ENCODE measurements at regions not wholly inside any gene's neighbourhood (a gene's known extent, or its start where the extent isn't known, plus 50 kb on each side); places are given as distances from the start of the nearest gene placed in this dataset.
"Not testable (repeated sequence)": the region's sequence is repeated elsewhere in the genome, so short reads cannot be mapped to it uniquely, and the experiment has no call there.

- Histone ChIP-seq H3K4me1 (no peaks in the 10 kb centered on the region), H3K36me3 (no peaks in the 10 kb centered on the region), H3K4me3 (no peak overlapping the region), H3K9me3 (no peaks in the 10 kb centered on the region), H3K27ac (no peak overlapping the region), H3K27me3 (no peaks in the 10 kb centered on the region)
- no peak for TF ChIP-seq CTCF (IDR thresholded peaks at IDR 0.05)
- intact Hi-C loops (cut with DNase I), result no loop called here
- no peak for DNase-seq (ENCODE audit: extremely low spot score in 2 of 2)
Measured at GRCh38 chr5:28810751-28811136, 1772.4 kb upstream of the CDH9 start.

- DNase-seq (ENCODE audit: extremely low spot score in 2 of 2), result no peak
- intact Hi-C loops (cut with DNase I), result no loop called here
- Histone ChIP-seq H3K9me3 (no peaks in the 10 kb centered on the region), H3K27ac (no peak overlapping the region), H3K4me1 (no peaks in the 10 kb centered on the region), H3K27me3 (no peaks in the 10 kb centered on the region), H3K36me3 (no peaks in the 10 kb centered on the region), H3K4me3 (no peak overlapping the region)
- TF ChIP-seq CTCF (IDR thresholded peaks at IDR 0.05) (no peak), POLR2A (IDR thresholded peaks at IDR 0.05) (no peak), POLR2AphosphoS5 (IDR thresholded peaks at IDR 0.05; ENCODE audit: insufficient read depth in 1 of 2, low read depth in 1 of 2) (no peak)
Measured at GRCh38 chr5:28809811-28810750, 1771.7 kb upstream of the CDH9 start.

GRCh38 chr5:28808967-28809810 is 1770.8 kb upstream of the CDH9 start:
- no peaks in the 10 kb centered on the region for H3K27me3 ChIP-seq
- no peak overlapping the region for H3K4me3 ChIP-seq
- no peak for DNase-seq (ENCODE audit: extremely low spot score in 2 of 2)
- no peaks in the 10 kb centered on the region for H3K9me3 ChIP-seq
- no peaks in the 10 kb centered on the region for H3K36me3 ChIP-seq
- H3K4me1 ChIP-seq, result no peaks in the 10 kb centered on the region
- intact Hi-C loops (cut with DNase I), result no loop called here
- TF ChIP-seq CTCF (IDR thresholded peaks at IDR 0.05) (no peak), POLR2A (IDR thresholded peaks at IDR 0.05) (no peak), POLR2AphosphoS5 (IDR thresholded peaks at IDR 0.05; ENCODE audit: insufficient read depth in 1 of 2, low read depth in 1 of 2) (no peak)
- H3K27ac ChIP-seq, result no peak overlapping the region

GRCh38 chr5:28807195-28807729 is 1768.9 kb upstream of the CDH9 start:
- no peaks in the 10 kb centered on the region for H3K4me1 ChIP-seq
- no peaks in the 10 kb centered on the region for H3K27me3 ChIP-seq
- no peak for DNase-seq (ENCODE audit: extremely low spot score in 2 of 2)
- intact Hi-C loops (cut with DNase I), result no loop called here
- H3K27ac ChIP-seq, result no peak overlapping the region
- H3K9me3 ChIP-seq, result no peaks in the 10 kb centered on the region
- H3K4me3 ChIP-seq, result no peak overlapping the region
- TF ChIP-seq POLR2AphosphoS5 (IDR thresholded peaks at IDR 0.05; ENCODE audit: insufficient read depth in 1 of 2, low read depth in 1 of 2) (no peak), CTCF (IDR thresholded peaks at IDR 0.05) (no peak), POLR2A (IDR thresholded peaks at IDR 0.05) (no peak)
- H3K36me3 ChIP-seq, result no peaks in the 10 kb centered on the region

- DNase-seq (ENCODE audit: extremely low spot score in 2 of 2); H3K4me1 ChIP-seq; H3K27me3 ChIP-seq; intact Hi-C loops (cut with DNase I); H3K9me3 ChIP-seq; H3K36me3 ChIP-seq; H3K27ac ChIP-seq; H3K4me3 ChIP-seq: not testable (repeated sequence)
Measured at GRCh38 chr5:28799035-28799434, 1760.6 kb upstream of the CDH9 start.
